Endothelial cell of umbilical vein (primary cell): ENCODE measurements at regions not wholly inside any gene's neighbourhood (a gene's known extent, or its start where the extent isn't known, plus 50 kb on each side); places are given as distances from the start of the nearest gene placed in this dataset.

Experiments
- EZH2 ChIP-seq: IDR thresholded peaks from 2 replicates; pipeline ENCODE4 v1.6.1; 2012; ENCODE audit warnings: borderline replicate concordance, low read depth, mild to moderate bottlenecking, moderate library complexity, low read length, inconsistent platforms; ENCODE audit not compliant: severe bottlenecking
- FOS ChIP-seq: IDR thresholded peaks from 2 replicates; pipeline ENCODE4 v1.6.1; 2011; ENCODE audit warnings: mild to moderate bottlenecking, low read length, moderate library complexity, borderline replicate concordance; ENCODE audit not compliant: insufficient read depth
- JUN ChIP-seq: IDR thresholded peaks from 2 replicates; pipeline ENCODE4 v1.6.1; 2011; ENCODE audit warnings: borderline replicate concordance, low read depth; ENCODE audit not compliant: insufficient read length, insufficient read depth
- POLR2A ChIP-seq: IDR thresholded peaks from 2 replicates; pipeline ENCODE4 v1.6.1; 2012; ENCODE audit warnings: low read depth, mild to moderate bottlenecking, control low read depth, low read length
- POLR2AphosphoS5 ChIP-seq: IDR thresholded peaks from 2 replicates; pipeline ENCODE4 v1.6.1; 2012; ENCODE audit warnings: low read depth, mild to moderate bottlenecking, control low read depth, low read length, moderate library complexity; ENCODE audit not compliant: insufficient read depth
- TF ChIP-seq, protein P1 (sequence below), 2 donors: IDR thresholded peaks; 1 replicate in 1 of 2; 2 replicates in 1 of 2; pipeline ENCODE4 v1.5.1; 2011; ENCODE audit warnings: low read length in 2 of 2, mild to moderate bottlenecking in 2 of 2, moderate library complexity in 2 of 2, control low read depth in 1 of 2, inconsistent platforms in 1 of 2, low read depth in 1 of 2; ENCODE audit not compliant: insufficient read depth in 1 of 2; ENCODE audit errors: extremely low read depth in 1 of 2
- TF ChIP-seq, protein P2 (sequence below): IDR thresholded peaks from 2 replicates; pipeline ENCODE4 v1.6.1; 2011; ENCODE audit not compliant: insufficient read depth, insufficient read length

DNA sequence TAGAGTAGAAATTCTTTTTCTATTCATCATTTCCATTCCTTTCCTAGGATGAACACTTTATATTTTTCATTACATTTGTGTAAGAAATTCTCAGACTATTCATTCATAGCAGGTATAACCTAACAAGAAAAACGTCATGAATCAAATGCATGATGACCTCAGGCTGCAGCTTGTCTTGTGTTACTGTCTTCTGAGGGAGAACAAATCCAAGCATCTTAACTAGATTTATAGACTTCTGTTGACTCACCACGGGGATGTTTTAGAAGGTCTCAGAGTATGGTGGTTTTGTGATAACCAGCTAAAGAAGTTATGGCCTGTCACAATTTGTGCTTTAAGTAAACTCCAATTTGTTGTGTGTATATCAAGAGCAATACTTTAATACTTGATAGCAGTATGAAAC, 102.7 kb downstream of the ANKRD7 start:
- TF ChIP-seq, protein P1, sequence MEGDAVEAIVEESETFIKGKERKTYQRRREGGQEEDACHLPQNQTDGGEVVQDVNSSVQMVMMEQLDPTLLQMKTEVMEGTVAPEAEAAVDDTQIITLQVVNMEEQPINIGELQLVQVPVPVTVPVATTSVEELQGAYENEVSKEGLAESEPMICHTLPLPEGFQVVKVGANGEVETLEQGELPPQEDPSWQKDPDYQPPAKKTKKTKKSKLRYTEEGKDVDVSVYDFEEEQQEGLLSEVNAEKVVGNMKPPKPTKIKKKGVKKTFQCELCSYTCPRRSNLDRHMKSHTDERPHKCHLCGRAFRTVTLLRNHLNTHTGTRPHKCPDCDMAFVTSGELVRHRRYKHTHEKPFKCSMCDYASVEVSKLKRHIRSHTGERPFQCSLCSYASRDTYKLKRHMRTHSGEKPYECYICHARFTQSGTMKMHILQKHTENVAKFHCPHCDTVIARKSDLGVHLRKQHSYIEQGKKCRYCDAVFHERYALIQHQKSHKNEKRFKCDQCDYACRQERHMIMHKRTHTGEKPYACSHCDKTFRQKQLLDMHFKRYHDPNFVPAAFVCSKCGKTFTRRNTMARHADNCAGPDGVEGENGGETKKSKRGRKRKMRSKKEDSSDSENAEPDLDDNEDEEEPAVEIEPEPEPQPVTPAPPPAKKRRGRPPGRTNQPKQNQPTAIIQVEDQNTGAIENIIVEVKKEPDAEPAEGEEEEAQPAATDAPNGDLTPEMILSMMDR (IDR thresholded peaks at IDR 0.05; ENCODE audit: extremely low read depth in 1 of 2, insufficient read depth in 1 of 2, low read depth in 1 of 2, low read length in 2 of 2): no peak
- TF ChIP-seq POLR2A (no peak), EZH2 (no peak), POLR2AphosphoS5 (no peak), FOS (no peak), JUN (no peak)
- TF ChIP-seq, protein P2, sequence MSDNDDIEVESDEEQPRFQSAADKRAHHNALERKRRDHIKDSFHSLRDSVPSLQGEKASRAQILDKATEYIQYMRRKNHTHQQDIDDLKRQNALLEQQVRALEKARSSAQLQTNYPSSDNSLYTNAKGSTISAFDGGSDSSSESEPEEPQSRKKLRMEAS: no peak
